CD8-positive, alpha-beta memory T cell (primary cell): ENCODE measurements at regions not wholly inside any gene's neighbourhood (a gene's known extent, or its start where the extent isn't known, plus 50 kb on each side); places are given as distances from the start of the nearest gene placed in this dataset.

Experiments
- CTCF ChIA-PET: fragments of 350-600 bp; sonication (Branson Sonifier 250); formaldehyde crosslinking; loops from one replicate; lab custom pipeline; 2021; ENCODE audit warnings: antibody characterized with exemption; lab: Charles Lee
- POLR2A ChIA-PET: fragments of 350-600 bp; sonication (Branson Sonifier 250); formaldehyde crosslinking; loops from one replicate; lab custom pipeline; 2021; ENCODE audit warnings: antibody characterized with exemption; lab: Charles Lee
- DNase-seq, 5 donors: peaks; one replicate each; pipeline versions ENCODE4 v3.0.0 to v3.0.0-alpha.2; 2020 to 2022; ENCODE audit warnings: mixed read lengths in 1 of 5
- H3K27ac ChIP-seq: one replicate; pipeline ENCODE4 v1.7.0; 2013; ENCODE audit warnings: low read depth, mild to moderate bottlenecking, low read length, moderate library complexity
- H3K27me3 ChIP-seq: 2 replicates; pipeline ENCODE4 v1.7.0; 2013; ENCODE audit warnings: low read length, mild to moderate bottlenecking; ENCODE audit not compliant: insufficient read depth, poor library complexity, severe bottlenecking
- H3K36me3 ChIP-seq: 2 replicates; pipeline ENCODE4 v1.7.0; 2013; ENCODE audit warnings: mild to moderate bottlenecking, low read length, moderate library complexity; ENCODE audit not compliant: insufficient read depth
- H3K4me1 ChIP-seq: 2 replicates; pipeline ENCODE4 v1.7.0; 2013; ENCODE audit warnings: mild to moderate bottlenecking, low read length, moderate library complexity; ENCODE audit not compliant: insufficient read depth
- H3K4me3 ChIP-seq: 2 replicates; pipeline ENCODE4 v1.7.0; 2013; ENCODE audit warnings: mild to moderate bottlenecking, low read length
- H3K9me3 ChIP-seq: 2 replicates; pipeline ENCODE4 v1.7.0; 2013; ENCODE audit warnings: mild to moderate bottlenecking, low read length
- H3K27ac Mint-ChIP-seq, 8 donors: one replicate each; pipeline ENCODE4 v1.8.0; 2020 to 2021; ENCODE audit warnings: mixed read lengths in 8 of 8, mild to moderate bottlenecking in 6 of 8, inconsistent platforms in 3 of 8, moderate library complexity in 3 of 8
- H3K27me3 Mint-ChIP-seq, 2 donors: one replicate each; pipeline ENCODE4 v1.8.0; 2020 to 2021; ENCODE audit warnings: mixed read lengths in 2 of 2, mild to moderate bottlenecking in 1 of 2, moderate library complexity in 1 of 2
- H3K36me3 Mint-ChIP-seq, 3 donors: one replicate each; pipeline ENCODE4 v1.8.0; 2020 to 2021; ENCODE audit warnings: mixed read lengths in 3 of 3, inconsistent platforms in 1 of 3, mild to moderate bottlenecking in 1 of 3
- H3K4me1 Mint-ChIP-seq, 3 donors: one replicate each; pipeline ENCODE4 v1.8.0; 2020 to 2021; ENCODE audit warnings: mixed read lengths in 3 of 3, inconsistent platforms in 1 of 3, mild to moderate bottlenecking in 1 of 3
- H3K4me3 Mint-ChIP-seq, 7 donors: one replicate each; pipeline ENCODE4 v1.8.0; 2020 to 2021; ENCODE audit warnings: mixed read lengths in 7 of 7, mild to moderate bottlenecking in 6 of 7, moderate library complexity in 4 of 7, inconsistent platforms in 2 of 7
- H3K9me3 Mint-ChIP-seq, 5 donors: one replicate each; pipeline ENCODE4 v1.8.0; 2020 to 2022; ENCODE audit warnings: mixed read lengths in 5 of 5, mild to moderate bottlenecking in 3 of 5, moderate library complexity in 2 of 5, inconsistent platforms in 1 of 5

- Mint-ChIP-seq H3K27ac (no peak overlapping the region), H3K4me1 (no peaks in the 10 kb centered on the region)
- POLR2A ChIA-PET = no interaction called here
Measured at GRCh38 chr1:55957276-55957675, 622.1 kb downstream of the PLPP3 start.

GRCh38 chr1:55955016-55955621, 624.2 kb downstream of the PLPP3 start:
- Histone ChIP-seq H3K36me3 (no peaks in the 10 kb centered on the region), H3K9me3 (no peaks in the 10 kb centered on the region), H3K27ac (no peak overlapping the region), H3K4me3 (no peak overlapping the region), H3K4me1 (no peaks in the 10 kb centered on the region), H3K27me3 (no peaks in the 10 kb centered on the region)
- no peaks in the 10 kb centered on the region for H3K4me1 Mint-ChIP-seq
- H3K36me3 Mint-ChIP-seq = no peaks in the 10 kb centered on the region
- ChIA-PET POLR2A (no interaction called here), CTCF (no interaction called here)
- H3K9me3 Mint-ChIP-seq = peaks cover 0 to 3% (median 0%) of the 10 kb centered on the region in 5 donors
- DNase-seq = no peak
- no peak overlapping the region for H3K27ac Mint-ChIP-seq
- H3K27me3 Mint-ChIP-seq = peaks cover 0 to 1% of the 10 kb centered on the region in 2 donors
- no peak overlapping the region for H3K4me3 Mint-ChIP-seq

More at GRCh38 chr1:55957276-55957675, 622.1 kb downstream of the PLPP3 start:
- Mint-ChIP-seq H3K27me3 (peaks cover 0 to 1% of the 10 kb centered on the region in 2 donors), H3K4me3 (no peak overlapping the region), H3K9me3 (no peaks in the 10 kb centered on the region), H3K36me3 (no peaks in the 10 kb centered on the region)
- Histone ChIP-seq H3K27ac (no peak overlapping the region), H3K36me3 (no peaks in the 10 kb centered on the region), H3K27me3 (no peaks in the 10 kb centered on the region), H3K9me3 (no peaks in the 10 kb centered on the region), H3K4me1 (no peaks in the 10 kb centered on the region), H3K4me3 (no peak overlapping the region)
- CTCF ChIA-PET = no interaction called here
- DNase-seq = no peak

GRCh38 chr1:55951291-55951690, 628.1 kb downstream of the PLPP3 start:
- Histone ChIP-seq H3K9me3 (no peaks in the 10 kb centered on the region), H3K4me1 (no peaks in the 10 kb centered on the region), H3K27me3 (no peaks in the 10 kb centered on the region), H3K4me3 (no peak overlapping the region), H3K27ac (no peak overlapping the region), H3K36me3 (no peaks in the 10 kb centered on the region)
- POLR2A ChIA-PET = no interaction called here
- no peak overlapping the region for H3K27ac Mint-ChIP-seq
- H3K4me3 Mint-ChIP-seq = no peak overlapping the region
- CTCF ChIA-PET = no interaction called here
- H3K4me1 Mint-ChIP-seq = no peaks in the 10 kb centered on the region
- H3K36me3 Mint-ChIP-seq = no peaks in the 10 kb centered on the region
- DNase-seq = no peak
- H3K27me3 Mint-ChIP-seq = peaks cover 0 to 3% of the 10 kb centered on the region in 2 donors
- peaks cover 0 to 7% (median 0%) of the 10 kb centered on the region in 5 donors for H3K9me3 Mint-ChIP-seq

- no peaks in the 10 kb centered on the region for H3K9me3 ChIP-seq
- H3K36me3 ChIP-seq = no peaks in the 10 kb centered on the region
- ChIA-PET CTCF (no interaction called here), POLR2A (no interaction called here)
- no peak overlapping the region for H3K4me3 ChIP-seq
- H3K4me1 Mint-ChIP-seq = no peaks in the 10 kb centered on the region
- no peak overlapping the region for H3K27ac ChIP-seq
- no peaks in the 10 kb centered on the region for H3K27me3 ChIP-seq
- no peaks in the 10 kb centered on the region for H3K36me3 Mint-ChIP-seq
- H3K27ac Mint-ChIP-seq = no peak overlapping the region
- DNase-seq = no peak
- no peaks in the 10 kb centered on the region for H3K4me1 ChIP-seq
- no peak overlapping the region for H3K4me3 Mint-ChIP-seq
- peaks cover 0 to 7% (median 0%) of the 10 kb centered on the region in 5 donors for H3K9me3 Mint-ChIP-seq
- peaks cover 0 to 3% of the 10 kb centered on the region in 2 donors for H3K27me3 Mint-ChIP-seq
Measured at GRCh38 chr1:55947446-55947845, 631.9 kb downstream of the PLPP3 start.

- no peaks in the 10 kb centered on the region for H3K36me3 ChIP-seq
- Mint-ChIP-seq H3K4me3 (no peak overlapping the region), H3K27ac (no peak overlapping the region), H3K9me3 (peaks cover 0 to 4% (median 0%) of the 10 kb centered on the region in 5 donors), H3K27me3 (peaks cover 0 to 3% of the 10 kb centered on the region in 2 donors), H3K4me1 (no peaks in the 10 kb centered on the region), H3K36me3 (no peaks in the 10 kb centered on the region)
- H3K9me3 ChIP-seq = no peaks in the 10 kb centered on the region
- no peak for DNase-seq
- CTCF ChIA-PET = no interaction called here
- H3K4me1 ChIP-seq = no peaks in the 10 kb centered on the region
- H3K4me3 ChIP-seq = no peak overlapping the region
- POLR2A ChIA-PET = no interaction called here
- H3K27ac ChIP-seq = no peak overlapping the region
- no peaks in the 10 kb centered on the region for H3K27me3 ChIP-seq
Measured at GRCh38 chr1:55943721-55944435, 635.5 kb downstream of the PLPP3 start.

- H3K9me3 ChIP-seq = no peaks in the 10 kb centered on the region
- H3K4me3 ChIP-seq = no peak overlapping the region
- no peaks in the 10 kb centered on the region for H3K4me1 ChIP-seq
- no peaks in the 10 kb centered on the region for H3K27me3 ChIP-seq
- no peak for DNase-seq
- POLR2A ChIA-PET = no interaction called here
- Mint-ChIP-seq H3K4me3 (no peak overlapping the region), H3K4me1 (no peaks in the 10 kb centered on the region), H3K36me3 (no peaks in the 10 kb centered on the region), H3K27me3 (peaks cover 0 to 3% of the 10 kb centered on the region in 2 donors), H3K27ac (no peak overlapping the region), H3K9me3 (peaks cover 0 to 4% (median 0%) of the 10 kb centered on the region in 5 donors)
- H3K36me3 ChIP-seq = no peaks in the 10 kb centered on the region
- CTCF ChIA-PET = no interaction called here
- no peak overlapping the region for H3K27ac ChIP-seq
Measured at GRCh38 chr1:55943012-55943411, 636.4 kb downstream of the PLPP3 start.

GRCh38 chr1:55939866-55940265, 639.5 kb downstream of the PLPP3 start:
- CTCF ChIA-PET = no interaction called here
- H3K36me3 Mint-ChIP-seq = no peaks in the 10 kb centered on the region

GRCh38 chr1:55938861-55939260, 640.5 kb downstream of the PLPP3 start:
- ChIA-PET CTCF (no interaction called here), POLR2A (no interaction called here)
- Histone ChIP-seq H3K4me3 (no peak overlapping the region), H3K27ac (no peak overlapping the region), H3K27me3 (no peaks in the 10 kb centered on the region), H3K9me3 (no peaks in the 10 kb centered on the region), H3K36me3 (no peaks in the 10 kb centered on the region), H3K4me1 (no peaks in the 10 kb centered on the region)
- Mint-ChIP-seq H3K36me3 (no peaks in the 10 kb centered on the region), H3K4me1 (no peaks in the 10 kb centered on the region), H3K27ac (no peak overlapping the region), H3K9me3 (peaks cover 0 to 9% (median 4%) of the 10 kb centered on the region in 5 donors), H3K27me3 (no peaks in the 10 kb centered on the region), H3K4me3 (no peak overlapping the region)
- no peak for DNase-seq

More at GRCh38 chr1:55939866-55940265, 639.5 kb downstream of the PLPP3 start:
- H3K9me3 Mint-ChIP-seq = peaks cover 0 to 4% (median 4%) of the 10 kb centered on the region in 5 donors
- H3K27me3 ChIP-seq = no peaks in the 10 kb centered on the region
- no peak overlapping the region for H3K4me3 Mint-ChIP-seq
- no peaks in the 10 kb centered on the region for H3K4me1 Mint-ChIP-seq
- no peak overlapping the region for H3K27ac Mint-ChIP-seq
- H3K36me3 ChIP-seq = no peaks in the 10 kb centered on the region
- no peaks in the 10 kb centered on the region for H3K9me3 ChIP-seq
- H3K4me3 ChIP-seq = no peak overlapping the region
- no peaks in the 10 kb centered on the region for H3K4me1 ChIP-seq
- peaks cover 0 to 2% of the 10 kb centered on the region in 2 donors for H3K27me3 Mint-ChIP-seq
- no peak overlapping the region for H3K27ac ChIP-seq
- no peak for DNase-seq
- POLR2A ChIA-PET = no interaction called here
